Upper lobe of left lung (tissue), 4 donors: ENCODE measurements at regions not wholly inside any gene's neighbourhood (a gene's known extent, or its start where the extent isn't known, plus 50 kb on each side); places are given as distances from the start of the nearest gene placed in this dataset.
A peak's percentile ranks its signal among the peaks of the same experiment; 100 is the strongest.

ENCODE experiments used
- CTCF ChIP-seq, 6 experiments: fragments of 450-650 bp in 4 of 6; fragments of 200-600 bp in 2 of 6; sonication (generic) in 2 of 6; IDR thresholded peaks; one replicate each; pipeline ENCODE4 v1.5.1; 2016 to 2019; ENCODE audit warnings: antibody characterized with exemption in 6 of 6
- POLR2A ChIP-seq, 4 donors: fragments of 450-650 bp; IDR thresholded peaks; one replicate each; pipeline ENCODE4 v1.5.1; 2016 to 2017; ENCODE audit warnings: antibody characterized with exemption in 4 of 4, mild to moderate bottlenecking in 2 of 4
- POLR2AphosphoS5 ChIP-seq, 2 donors: sonication (generic); formaldehyde crosslinking; IDR thresholded peaks; one replicate each; pipeline ENCODE4 v1.5.1; 2017; ENCODE audit warnings: antibody characterized with exemption in 2 of 2

- no peak for TF ChIP-seq CTCF (IDR thresholded peaks at IDR 0.05)
- no peak for TF ChIP-seq POLR2A (IDR thresholded peaks at IDR 0.05)
- TF ChIP-seq POLR2AphosphoS5 (IDR thresholded peaks at IDR 0.05): peak; percentile 16
These were observed 203.1 kb upstream of the VSTM2A start for GRCh38 chr7:54339073-54339472.
